Mesenchymal stem cell (in vitro differentiated cells and primary cell): ENCODE measurements at regions not wholly inside any gene's neighbourhood (a gene's known extent, or its start where the extent isn't known, plus 50 kb on each side); places are given as distances from the start of the nearest gene placed in this dataset.

Experiments
- DNase-seq: peaks from one replicate; pipeline ENCODE4 v3.0.0-alpha.2; 2013
- H2AFZ ChIP-seq: one replicate; pipeline ENCODE4 v1.6.1; 2013; ENCODE audit warnings: low read depth, mild to moderate bottlenecking, control low read depth, inconsistent platforms, low read length, moderate library complexity
- H2AK5ac ChIP-seq: 2 replicates; pipeline ENCODE4 v1.6.1; 2013; ENCODE audit warnings: low read length, moderate library complexity, mild to moderate bottlenecking, inconsistent platforms; ENCODE audit not compliant: severe bottlenecking
- H2BK120ac ChIP-seq: one replicate; pipeline ENCODE4 v1.6.1; 2013; ENCODE audit warnings: low read depth, mild to moderate bottlenecking, inconsistent platforms, low read length, moderate library complexity
- H2BK12ac ChIP-seq, 2 experiments: one replicate each; pipeline ENCODE4 v1.6.1; 2013; ENCODE audit warnings: inconsistent platforms in 2 of 2, low read length in 2 of 2, mild to moderate bottlenecking in 2 of 2, moderate library complexity in 2 of 2, control low read depth in 1 of 2
- H2BK15ac ChIP-seq: one replicate; pipeline ENCODE4 v1.6.1; 2013; ENCODE audit warnings: mild to moderate bottlenecking, low read depth, inconsistent platforms; ENCODE audit not compliant: poor library complexity, severe bottlenecking
- H2BK5ac ChIP-seq: 2 replicates; pipeline ENCODE4 v1.6.1; 2013; ENCODE audit warnings: low read depth, mild to moderate bottlenecking, low read length, control low read depth, inconsistent platforms; ENCODE audit not compliant: poor library complexity, severe bottlenecking
- H3K14ac ChIP-seq, 2 experiments: one replicate each; pipeline ENCODE4 v1.6.1; 2013; ENCODE audit warnings: inconsistent platforms in 2 of 2, low read length in 2 of 2, control low read depth in 1 of 2, mild to moderate bottlenecking in 1 of 2, moderate library complexity in 1 of 2
- H3K18ac ChIP-seq, 2 experiments: one replicate each; pipeline ENCODE4 v1.6.1; 2013; ENCODE audit warnings: inconsistent platforms in 2 of 2, low read length in 2 of 2, control low read depth in 1 of 2, low read depth in 1 of 2, mild to moderate bottlenecking in 1 of 2
- H3K23ac ChIP-seq, 2 experiments: one replicate each; pipeline ENCODE4 v1.6.1; 2013; ENCODE audit warnings: inconsistent platforms in 2 of 2, low read length in 2 of 2, mild to moderate bottlenecking in 2 of 2, moderate library complexity in 2 of 2, control low read depth in 1 of 2
- H3K27ac ChIP-seq: 2 replicates; pipeline ENCODE4 v1.5.1; 2013; ENCODE audit warnings: mild to moderate bottlenecking, moderate library complexity, low read length, control low read depth, inconsistent platforms; ENCODE audit not compliant: poor library complexity, severe bottlenecking
- H3K27me3 ChIP-seq, 2 experiments: 2 replicates each; pipeline versions ENCODE4 v1.6.1 to v1.7.0; 2013; ENCODE audit warnings: low read length in 2 of 2, mild to moderate bottlenecking in 2 of 2, moderate library complexity in 2 of 2, control low read depth in 1 of 2, inconsistent platforms in 1 of 2; ENCODE audit not compliant: control insufficient read depth in 1 of 2, insufficient read depth in 1 of 2
- H3K36me3 ChIP-seq, 2 experiments: 2 replicates each; pipeline versions ENCODE4 v1.6.1 to v1.7.0; 2013; ENCODE audit warnings: low read length in 2 of 2, control low read depth in 1 of 2, inconsistent platforms in 1 of 2, low read depth in 1 of 2, mild to moderate bottlenecking in 1 of 2; ENCODE audit not compliant: insufficient read depth in 2 of 2, control insufficient read depth in 1 of 2
- H3K4ac ChIP-seq, 2 experiments: one replicate each; pipeline ENCODE4 v1.6.1; 2013; ENCODE audit warnings: inconsistent platforms in 2 of 2, low read length in 2 of 2, mild to moderate bottlenecking in 2 of 2, moderate library complexity in 2 of 2, control low read depth in 1 of 2, low read depth in 1 of 2
- H3K4me1 ChIP-seq: 2 replicates; pipeline ENCODE4 v1.6.1; 2013; ENCODE audit warnings: low read depth, low read length, control low read depth; ENCODE audit not compliant: control insufficient read depth, insufficient read depth
- H3K4me2 ChIP-seq: 2 replicates; pipeline ENCODE4 v1.6.1; 2013; ENCODE audit warnings: low read length, mild to moderate bottlenecking, inconsistent platforms; ENCODE audit not compliant: poor library complexity, severe bottlenecking
- H3K4me3 ChIP-seq, 2 experiments: 2 replicates each; pipeline versions ENCODE4 v1.5.1 to v1.7.0; 2013; ENCODE audit warnings: low read length in 2 of 2, mild to moderate bottlenecking in 2 of 2, control low read depth in 1 of 2, low read depth in 1 of 2; ENCODE audit not compliant: insufficient read depth in 1 of 2
- H3K79me1 ChIP-seq: replicated peaks from 2 replicates; pipeline ENCODE4 v1.6.1; 2013; ENCODE audit warnings: mild to moderate bottlenecking, control low read depth, low read length, inconsistent platforms; ENCODE audit not compliant: poor library complexity, severe bottlenecking
- H3K9ac ChIP-seq: 2 replicates; pipeline ENCODE4 v1.7.0; 2013; ENCODE audit warnings: mild to moderate bottlenecking, low read length, moderate library complexity
- H3K9me3 ChIP-seq: 2 replicates; pipeline ENCODE4 v1.7.0; 2013; ENCODE audit warnings: mild to moderate bottlenecking, low read length; ENCODE audit not compliant: control insufficient read depth
- H4K8ac ChIP-seq: one replicate; pipeline ENCODE4 v1.6.1; 2013; ENCODE audit warnings: inconsistent platforms, mild to moderate bottlenecking, low read length, moderate library complexity
- H4K91ac ChIP-seq: one replicate; pipeline ENCODE4 v1.6.1; 2013; ENCODE audit warnings: mild to moderate bottlenecking, low read length, inconsistent platforms
- WGBS: methylation state at CpG from one replicate; pipeline ENCODE4 v1.1.7; 2013; ENCODE audit warnings: mixed read lengths; 5-methylcytosine and 5-hydroxymethylcytosine counted together

DNA sequence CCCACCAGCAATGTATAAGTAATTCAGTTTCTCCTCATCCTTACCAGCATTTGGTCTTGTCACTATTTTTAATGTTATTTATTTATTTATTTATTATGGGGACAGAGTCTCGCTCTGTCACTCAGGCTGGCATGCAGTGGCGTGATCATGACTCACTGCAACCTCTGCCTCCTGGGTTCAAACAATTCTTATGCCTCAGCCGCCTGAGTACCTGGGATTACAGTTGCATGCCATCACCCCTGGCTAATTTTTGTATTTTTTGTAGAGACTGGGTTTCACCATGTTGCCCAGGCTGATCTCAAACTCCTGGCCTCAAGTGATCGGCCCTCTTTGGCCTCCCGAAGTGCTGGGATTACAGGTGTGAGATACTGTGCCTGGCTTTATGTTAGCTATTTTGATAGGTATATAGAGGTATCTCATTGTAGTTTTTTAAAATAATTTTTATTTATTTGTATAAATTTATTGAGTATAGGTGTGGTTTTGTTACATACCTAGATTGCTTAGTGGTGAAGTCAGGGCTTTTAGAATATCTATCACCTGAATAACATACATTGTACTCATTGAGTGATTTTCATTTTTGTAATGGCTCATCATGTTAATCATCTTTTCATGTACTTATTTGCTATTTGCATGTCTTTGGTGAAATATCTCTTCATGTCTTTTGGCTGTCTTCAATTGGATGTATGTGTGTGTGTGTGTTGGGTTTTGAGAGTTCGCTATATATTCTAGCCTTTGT lies 53.3 kb downstream of the TANC2 start:
- H3K9ac ChIP-seq: no peak overlapping the region
- H3K36me3 ChIP-seq: peaks cover 0 to 6% of the 10 kb centered on the region in 2 experiments
- H3K23ac ChIP-seq: no peak overlapping the region
- H4K91ac ChIP-seq: no peak overlapping the region
- WGBS: 96% methylated on average over 6 of the region's 6 CpGs
- no peak for DNase-seq
- H3K4me2 ChIP-seq: no peak overlapping the region
- H2BK15ac ChIP-seq: no peak overlapping the region
- no peaks in the 10 kb centered on the region for H3K27me3 ChIP-seq
- peaks cover 2% of the 10 kb centered on the region for H3K9me3 ChIP-seq
- no peak overlapping the region for H4K8ac ChIP-seq
- no peak overlapping the region for H3K14ac ChIP-seq
- H3K79me1 ChIP-seq: peaks cover 15% of the 10 kb centered on the region
- H3K4ac ChIP-seq: no peak overlapping the region
- H2BK5ac ChIP-seq: no peak overlapping the region
- H3K27ac ChIP-seq: no peak overlapping the region
- peaks cover 1% of the 10 kb centered on the region for H3K4me1 ChIP-seq
- no peak overlapping the region for H2BK120ac ChIP-seq
- no peak overlapping the region for H3K4me3 ChIP-seq
- H2BK12ac ChIP-seq: no peak overlapping the region
- no peak overlapping the region for H3K18ac ChIP-seq
- H2AFZ ChIP-seq: no peak overlapping the region
- H2AK5ac ChIP-seq: no peak overlapping the region

GRCh38 chr17:63022567-63022966 lies 56.5 kb downstream of the TANC2 start:
- WGBS: 100% methylated on average over 1 of the region's 1 CpG
- Histone ChIP-seq H3K4me3 (no peak overlapping the region), H2BK5ac (no peak overlapping the region), H3K36me3 (peaks cover 0 to 6% of the 10 kb centered on the region in 2 experiments), H2BK120ac (no peak overlapping the region), H3K9ac (no peak overlapping the region), H3K9me3 (peaks cover 2% of the 10 kb centered on the region), H3K79me1 (peaks cover 18% of the 10 kb centered on the region), H2BK15ac (no peak overlapping the region), H4K91ac (peak overlapping the region; percentile 16), H3K4me2 (no peak overlapping the region), H3K4me1 (peaks cover 1% of the 10 kb centered on the region), H2AFZ (no peak overlapping the region), H4K8ac (no peak overlapping the region), H3K27me3 (no peaks in the 10 kb centered on the region), H3K27ac (no peak overlapping the region), H3K14ac (no peak overlapping the region), H2AK5ac (no peak overlapping the region), H2BK12ac (no peak overlapping the region), H3K4ac (no peak overlapping the region), H3K23ac (no peak overlapping the region), H3K18ac (no peak overlapping the region)
- no peak for DNase-seq

- Histone ChIP-seq H3K9me3 (peaks cover 2% of the 10 kb centered on the region), H3K23ac (no peak overlapping the region), H3K18ac (no peak overlapping the region), H2AK5ac (no peak overlapping the region), H3K4me2 (no peak overlapping the region), H4K8ac (no peak overlapping the region), H3K27ac (no peak overlapping the region), H3K79me1 (peaks cover 16% of the 10 kb centered on the region), H2AFZ (no peak overlapping the region), H3K4me3 (no peak overlapping the region), H3K4me1 (peaks cover under 1% of the 10 kb centered on the region), H3K36me3 (peaks cover 0 to 6% of the 10 kb centered on the region in 2 experiments), H2BK120ac (no peak overlapping the region), H3K4ac (no peak overlapping the region), H3K14ac (no peak overlapping the region), H3K9ac (no peak overlapping the region), H3K27me3 (no peaks in the 10 kb centered on the region), H2BK12ac (no peak overlapping the region), H2BK5ac (no peak overlapping the region), H4K91ac (no peak overlapping the region), H2BK15ac (no peak overlapping the region)
- DNase-seq: no peak
- WGBS: 100% methylated on average over 2 of the region's 2 CpGs
Observed at GRCh38 chr17:63023049-63023448, 57.0 kb downstream of the TANC2 start.

- Histone ChIP-seq H2BK15ac (no peak overlapping the region), H2BK120ac (no peak overlapping the region), H2BK5ac (no peak overlapping the region), H3K9ac (no peak overlapping the region), H2AFZ (no peak overlapping the region), H3K4me2 (no peak overlapping the region), H4K8ac (no peak overlapping the region), H3K14ac (no peak overlapping the region), H3K36me3 (peaks cover 0 to 6% of the 10 kb centered on the region in 2 experiments), H3K23ac (no peak overlapping the region), H3K4me1 (no peaks in the 10 kb centered on the region), H3K9me3 (peaks cover 2% of the 10 kb centered on the region), H2BK12ac (no peak overlapping the region), H3K79me1 (peaks cover 17% of the 10 kb centered on the region), H3K27ac (no peak overlapping the region), H4K91ac (no peak overlapping the region), H3K4ac (no peak overlapping the region), H2AK5ac (no peak overlapping the region), H3K27me3 (no peaks in the 10 kb centered on the region), H3K18ac (peak overlapping the region in 1 of 2 experiments; percentile 21), H3K4me3 (no peak overlapping the region)
- DNase-seq: no peak
- WGBS: 97% methylated on average over 4 of the region's 4 CpGs
Observed at GRCh38 chr17:63024201-63024600, 58.2 kb downstream of the TANC2 start.
